Endodermal cell (in vitro differentiated cells): ENCODE measurements at regions not wholly inside any gene's neighbourhood (a gene's known extent, or its start where the extent isn't known, plus 50 kb on each side); places are given as distances from the start of the nearest gene placed in this dataset.
"Not testable (repeated sequence)": the region's sequence is repeated elsewhere in the genome, so short reads cannot be mapped to it uniquely, and the experiment has no call there.

Experiments
- DNase-seq: peaks from one replicate; pipeline ENCODE4 v3.0.0-alpha.2; 2017
- H3K27ac ChIP-seq: 2 replicates; pipeline ENCODE4 v1.5.1; 2013; ENCODE audit warnings: mild to moderate bottlenecking, low read depth, low read length, moderate library complexity
- H3K27me3 ChIP-seq: 2 replicates; pipeline ENCODE4 v1.6.1; 2013; ENCODE audit warnings: mild to moderate bottlenecking, low read length, moderate library complexity; ENCODE audit not compliant: insufficient read depth, control insufficient read depth, poor library complexity, severe bottlenecking
- H3K36me3 ChIP-seq: 2 replicates; pipeline ENCODE4 v1.7.0; 2013; ENCODE audit warnings: mild to moderate bottlenecking, low read length, moderate library complexity; ENCODE audit not compliant: control insufficient read depth, insufficient read depth
- H3K4me1 ChIP-seq: one replicate; pipeline ENCODE4 v1.7.0; 2013; ENCODE audit warnings: low read length; ENCODE audit not compliant: control insufficient read depth, insufficient read depth
- H3K4me3 ChIP-seq: 2 replicates; pipeline ENCODE4 v1.5.1; 2013; ENCODE audit warnings: mild to moderate bottlenecking, low read length, moderate library complexity
- H3K9ac ChIP-seq: 2 replicates; pipeline ENCODE4 v1.6.1; 2013; ENCODE audit warnings: mild to moderate bottlenecking, low read length, moderate library complexity; ENCODE audit not compliant: poor library complexity, severe bottlenecking; ENCODE audit errors: extremely low read depth
- H3K9me3 ChIP-seq: 2 replicates; pipeline ENCODE4 v1.6.1; 2013; ENCODE audit warnings: mild to moderate bottlenecking, low read length, moderate library complexity; ENCODE audit not compliant: control insufficient read depth
- H3K27ac Mint-ChIP-seq: 2 replicates; pipeline ENCODE4 v1.8.0; 2020; ENCODE audit warnings: mixed read lengths
- H3K27me3 Mint-ChIP-seq: 2 replicates; pipeline ENCODE4 v1.8.0; 2021; ENCODE audit warnings: mild to moderate bottlenecking, mixed read lengths; ENCODE audit not compliant: insufficient read depth
- H3K36me3 Mint-ChIP-seq: 2 replicates; pipeline ENCODE4 v1.8.0; 2020; ENCODE audit warnings: low read depth, mixed read lengths
- H3K4me1 Mint-ChIP-seq: 2 replicates; pipeline ENCODE4 v1.8.0; 2020; ENCODE audit warnings: mixed read lengths
- H3K4me3 Mint-ChIP-seq: 2 replicates; pipeline ENCODE4 v1.8.0; 2020; ENCODE audit warnings: mild to moderate bottlenecking, moderate library complexity, mixed read lengths
- H3K9me3 Mint-ChIP-seq: 2 replicates; pipeline ENCODE4 v1.8.0; 2020; ENCODE audit warnings: mild to moderate bottlenecking, mixed read lengths
- WGBS, 2 experiments: methylation state at CpG; one replicate each; pipeline versions ENCODE4 v1.1.5 to v1.1.7; 2013; ENCODE audit warnings: missing lambda C conversion rate in 2 of 2, mixed read lengths in 1 of 2; ENCODE audit not compliant: insufficient coverage in 1 of 2, insufficient read length in 1 of 2; 5-methylcytosine and 5-hydroxymethylcytosine counted together
- TF ChIP-seq, protein P1 (sequence below): fragments of 200-600 bp; sonication (generic); conservative IDR thresholded peaks from 2 replicates; pipeline ENCODE4 v1.5.0; 2021; ENCODE audit warnings: antibody characterized with exemption, mild to moderate bottlenecking

DNA sequence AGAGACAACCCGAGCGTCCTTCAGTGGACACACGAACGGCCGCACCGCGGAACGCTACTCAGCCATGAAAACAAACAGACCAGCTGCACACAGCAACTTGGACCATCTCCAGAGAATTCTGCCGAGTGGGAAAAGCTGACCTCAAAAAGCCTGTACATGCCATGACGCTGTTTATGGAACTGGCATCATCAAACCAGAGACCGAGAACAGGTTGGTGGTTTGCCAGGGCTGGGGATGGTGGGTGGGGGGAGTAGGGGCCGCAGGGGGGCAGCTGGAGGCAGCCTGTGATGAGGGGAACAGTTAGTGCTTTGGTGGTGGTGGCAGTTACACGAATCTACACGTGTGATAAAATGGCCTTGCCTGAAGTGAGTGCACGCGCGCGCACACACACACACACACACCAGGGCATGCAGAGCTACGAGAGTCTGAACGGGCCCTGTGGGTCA lies 169.8 kb downstream of the LAT start:
- no peak overlapping the region for H3K4me3 ChIP-seq
- H3K9me3 ChIP-seq = no peaks in the 10 kb centered on the region
- Mint-ChIP-seq H3K27ac (no peak overlapping the region), H3K9me3 (peaks cover 2% of the 10 kb centered on the region), H3K4me3 (no peak overlapping the region), H3K27me3 (no peaks in the 10 kb centered on the region), H3K36me3 (no peaks in the 10 kb centered on the region), H3K4me1 (peaks cover 19% of the 10 kb centered on the region)
- H3K27me3 ChIP-seq = no peaks in the 10 kb centered on the region
- H3K36me3 ChIP-seq = no peaks in the 10 kb centered on the region
- H3K27ac ChIP-seq = no peak overlapping the region
- no peak overlapping the region for H3K9ac ChIP-seq
- no peak for DNase-seq
- WGBS, 2 experiments = 90 to 91% methylated on average over 9 to 20 of the region's 20 CpGs
- TF ChIP-seq, protein P1, sequence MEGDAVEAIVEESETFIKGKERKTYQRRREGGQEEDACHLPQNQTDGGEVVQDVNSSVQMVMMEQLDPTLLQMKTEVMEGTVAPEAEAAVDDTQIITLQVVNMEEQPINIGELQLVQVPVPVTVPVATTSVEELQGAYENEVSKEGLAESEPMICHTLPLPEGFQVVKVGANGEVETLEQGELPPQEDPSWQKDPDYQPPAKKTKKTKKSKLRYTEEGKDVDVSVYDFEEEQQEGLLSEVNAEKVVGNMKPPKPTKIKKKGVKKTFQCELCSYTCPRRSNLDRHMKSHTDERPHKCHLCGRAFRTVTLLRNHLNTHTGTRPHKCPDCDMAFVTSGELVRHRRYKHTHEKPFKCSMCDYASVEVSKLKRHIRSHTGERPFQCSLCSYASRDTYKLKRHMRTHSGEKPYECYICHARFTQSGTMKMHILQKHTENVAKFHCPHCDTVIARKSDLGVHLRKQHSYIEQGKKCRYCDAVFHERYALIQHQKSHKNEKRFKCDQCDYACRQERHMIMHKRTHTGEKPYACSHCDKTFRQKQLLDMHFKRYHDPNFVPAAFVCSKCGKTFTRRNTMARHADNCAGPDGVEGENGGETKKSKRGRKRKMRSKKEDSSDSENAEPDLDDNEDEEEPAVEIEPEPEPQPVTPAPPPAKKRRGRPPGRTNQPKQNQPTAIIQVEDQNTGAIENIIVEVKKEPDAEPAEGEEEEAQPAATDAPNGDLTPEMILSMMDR = no peak
- H3K4me1 ChIP-seq = peaks cover 10% of the 10 kb centered on the region

DNA sequence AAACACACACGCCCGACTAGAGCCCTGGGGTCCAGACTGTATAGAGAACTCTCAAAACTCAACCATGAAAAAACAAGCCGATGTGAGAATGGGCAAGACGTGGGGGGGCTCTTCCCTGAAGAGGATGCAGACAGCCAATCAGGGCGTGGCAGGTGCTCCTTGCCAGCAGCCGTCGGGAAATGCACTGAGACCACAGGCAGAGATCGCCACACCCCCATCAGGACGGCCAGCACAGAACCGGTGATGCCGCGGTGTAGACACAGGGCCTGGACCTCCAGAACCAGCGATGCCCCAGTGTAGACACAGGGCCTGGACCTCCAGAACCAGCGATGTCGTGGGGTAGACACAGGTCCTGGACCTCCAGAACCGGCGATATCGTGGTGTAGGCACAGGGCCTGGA lies 169.2 kb downstream of the LAT start:
- H3K27ac ChIP-seq = no peak overlapping the region
- peaks cover 10% of the 10 kb centered on the region for H3K4me1 ChIP-seq
- 94% methylated on average over 16 to 18 of the region's 18 CpGs for WGBS, 2 experiments
- no peak overlapping the region for H3K4me3 ChIP-seq
- Mint-ChIP-seq H3K4me1 (peaks cover 19% of the 10 kb centered on the region), H3K27ac (no peak overlapping the region), H3K27me3 (no peaks in the 10 kb centered on the region), H3K36me3 (no peaks in the 10 kb centered on the region), H3K9me3 (peaks cover 2% of the 10 kb centered on the region), H3K4me3 (no peak overlapping the region)
- H3K9ac ChIP-seq = no peak overlapping the region
- TF ChIP-seq, protein P1 = no peak
- H3K27me3 ChIP-seq = no peaks in the 10 kb centered on the region
- H3K36me3 ChIP-seq = no peaks in the 10 kb centered on the region
- DNase-seq = no peak
- no peaks in the 10 kb centered on the region for H3K9me3 ChIP-seq

DNA sequence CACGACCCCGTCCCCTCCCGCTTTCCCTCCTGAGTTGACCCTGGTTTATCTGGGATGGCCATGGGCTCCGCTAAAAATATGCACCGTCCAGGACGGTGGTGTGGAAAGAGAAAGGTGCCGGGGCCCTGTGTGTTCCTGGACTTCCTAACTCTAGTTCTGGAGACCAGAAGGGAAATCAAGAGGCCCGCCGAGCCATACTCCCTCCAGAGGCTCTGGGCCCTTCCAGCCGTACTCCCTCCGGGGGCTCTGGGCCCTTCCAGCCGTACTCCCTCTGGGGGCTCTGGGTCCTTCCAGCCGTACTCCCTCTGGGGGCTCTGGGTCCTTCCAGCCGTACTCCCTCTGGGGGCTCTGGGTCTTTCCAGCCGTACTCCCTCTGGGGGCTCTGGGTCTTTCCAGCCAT lies 168.5 kb downstream of the LAT start:
- not testable (repeated sequence) for H3K9me3 ChIP-seq, H3K27ac Mint-ChIP-seq, H3K36me3 ChIP-seq, H3K27ac ChIP-seq, H3K4me3 Mint-ChIP-seq, H3K9me3 Mint-ChIP-seq, DNase-seq, H3K4me3 ChIP-seq, H3K27me3 Mint-ChIP-seq, H3K36me3 Mint-ChIP-seq, H3K9ac ChIP-seq, H3K27me3 ChIP-seq
- 90 to 92% methylated on average over 5 to 15 of the region's 15 CpGs for WGBS, 2 experiments
- H3K4me1 ChIP-seq = peaks cover 10% of the 10 kb centered on the region
- H3K4me1 Mint-ChIP-seq = peaks cover 19% of the 10 kb centered on the region

DNA sequence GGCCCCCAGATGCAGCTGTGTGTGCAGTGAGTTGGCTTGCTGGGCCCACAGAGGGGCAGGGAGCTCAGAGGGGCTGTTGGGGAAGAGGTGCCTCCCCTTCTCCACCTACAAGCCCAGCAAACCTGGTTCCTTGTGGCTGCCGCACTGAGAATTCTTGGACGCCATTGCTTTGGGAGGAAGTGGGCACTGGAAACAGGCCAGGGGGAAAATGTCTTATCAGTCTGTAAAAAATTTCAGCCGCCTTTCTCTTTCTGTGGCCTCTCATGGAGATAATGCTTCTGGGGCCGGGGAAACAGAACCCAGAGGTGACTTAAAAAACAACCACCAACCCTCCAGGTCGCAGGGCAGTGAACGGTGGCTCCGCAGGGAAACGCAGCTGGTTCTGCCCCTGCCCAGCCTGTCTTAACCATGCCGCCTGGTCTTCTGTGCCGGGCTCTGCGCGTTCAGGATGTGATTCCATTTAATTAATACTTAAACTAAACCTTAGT lies 167.7 kb downstream of the LAT start:
- not testable (repeated sequence) for H3K9ac ChIP-seq, H3K4me3 Mint-ChIP-seq, H3K36me3 ChIP-seq, H3K9me3 ChIP-seq, H3K36me3 Mint-ChIP-seq, H3K9me3 Mint-ChIP-seq, H3K27ac ChIP-seq, H3K4me3 ChIP-seq, H3K27me3 ChIP-seq, H3K27me3 Mint-ChIP-seq, DNase-seq, H3K27ac Mint-ChIP-seq
- H3K4me1 ChIP-seq = peaks cover 10% of the 10 kb centered on the region
- WGBS, 2 experiments = 92 to 94% methylated on average over 6 to 12 of the region's 12 CpGs
- H3K4me1 Mint-ChIP-seq = peaks cover 13% of the 10 kb centered on the region
